ENCODE measurements at regions not wholly inside any gene's neighbourhood (a gene's known extent, or its start where the extent isn't known, plus 50 kb on each side); places are given as distances from the start of the nearest gene placed in this dataset.
A peak's percentile ranks its signal among the peaks of the same experiment; 100 is the strongest.
"Not testable (repeated sequence)": the region's sequence is repeated elsewhere in the genome, so short reads cannot be mapped to it uniquely, and the experiment has no call there.

- DNase-seq: not testable (repeated sequence)
Observed at GRCh38 chr16:88252057-88252794, 130.5 kb upstream of the ZNF469 start.

DNA sequence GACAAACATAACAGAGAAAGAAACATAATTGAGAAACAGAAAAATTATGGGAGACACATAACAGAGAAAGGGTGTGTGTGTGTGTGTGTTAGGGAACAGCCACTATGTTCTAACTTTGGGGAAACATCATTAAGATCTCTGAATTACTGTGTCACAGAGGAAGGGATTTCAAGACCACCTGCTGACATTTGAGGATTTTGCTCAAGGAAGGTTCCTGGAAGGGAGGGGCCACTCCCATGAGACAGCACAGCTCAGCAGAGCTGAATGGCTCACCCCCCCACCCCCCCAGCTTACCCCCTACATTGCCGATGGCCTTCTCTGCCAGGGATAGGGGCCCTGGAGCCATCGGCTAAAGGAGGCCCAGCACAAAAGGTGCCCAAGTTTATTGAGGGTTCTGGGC lies 124.6 kb upstream of the ZNF469 start:
- not testable (repeated sequence) for DNase-seq

DNA sequence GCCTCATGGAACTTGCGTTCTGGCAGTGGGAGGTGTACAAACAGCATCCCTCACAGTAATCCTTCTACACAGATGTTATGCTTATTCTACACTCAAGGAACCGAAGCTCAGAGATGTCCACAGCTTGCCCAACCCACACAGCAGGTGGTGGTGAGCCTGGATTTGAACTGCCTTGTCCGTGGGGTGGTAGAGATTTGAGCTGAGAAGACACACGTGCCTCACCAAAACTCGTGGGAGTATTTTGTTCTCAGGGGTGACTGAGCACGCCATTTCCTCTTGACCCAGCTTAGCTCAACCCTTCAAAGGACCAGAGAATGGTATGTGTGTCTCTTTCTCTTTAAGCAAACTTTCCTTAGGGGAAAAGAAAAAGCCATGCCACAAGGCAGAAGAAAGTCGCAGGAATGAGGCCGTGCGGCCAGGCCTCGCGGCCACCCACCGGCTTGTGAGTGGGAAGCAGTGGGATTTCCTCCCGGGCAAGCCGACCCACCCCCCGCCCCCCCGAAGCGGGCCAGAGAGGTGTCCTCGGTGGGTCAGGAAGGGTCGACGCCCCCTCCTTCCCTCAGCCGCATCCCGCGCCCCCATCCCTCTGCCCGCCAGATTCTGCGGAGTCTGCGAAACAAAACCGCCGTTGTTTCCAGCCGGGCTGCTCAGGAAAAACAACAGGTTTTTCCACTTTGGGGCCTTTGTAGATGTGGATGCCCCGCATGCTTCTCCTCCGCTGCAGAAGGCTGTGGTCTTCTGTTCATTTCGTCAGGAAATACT lies 123.8 kb upstream of the ZNF469 start:
- DNase-seq: not testable (repeated sequence)

GRCh38 chr16:88259538-88259937 lies 123.2 kb upstream of the ZNF469 start:
- not testable (repeated sequence) for DNase-seq

DNA sequence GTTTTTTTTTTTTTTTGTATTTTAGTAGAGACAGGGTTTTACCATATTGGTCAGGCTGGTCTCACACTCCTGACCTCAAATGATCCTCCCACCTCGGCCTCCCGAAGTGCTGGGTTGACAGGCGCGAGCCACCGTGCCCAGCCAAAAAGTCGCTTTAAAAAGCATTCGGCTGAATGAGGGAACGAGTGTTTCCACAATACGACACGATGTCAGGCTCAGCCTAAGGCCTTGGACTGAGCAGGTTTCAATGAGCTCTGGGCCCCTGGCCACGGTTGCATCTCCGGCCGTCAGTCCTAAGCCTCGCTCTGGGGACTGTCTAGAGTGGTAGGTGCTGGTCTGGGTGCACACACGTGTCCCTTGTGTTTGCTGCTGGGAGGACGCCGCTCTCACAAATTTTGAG lies 122.6 kb upstream of the ZNF469 start:
- not testable (repeated sequence) for DNase-seq

GRCh38 chr16:88260881-88261665 lies 121.7 kb upstream of the ZNF469 start:
- DNase-seq: not testable (repeated sequence)

DNA sequence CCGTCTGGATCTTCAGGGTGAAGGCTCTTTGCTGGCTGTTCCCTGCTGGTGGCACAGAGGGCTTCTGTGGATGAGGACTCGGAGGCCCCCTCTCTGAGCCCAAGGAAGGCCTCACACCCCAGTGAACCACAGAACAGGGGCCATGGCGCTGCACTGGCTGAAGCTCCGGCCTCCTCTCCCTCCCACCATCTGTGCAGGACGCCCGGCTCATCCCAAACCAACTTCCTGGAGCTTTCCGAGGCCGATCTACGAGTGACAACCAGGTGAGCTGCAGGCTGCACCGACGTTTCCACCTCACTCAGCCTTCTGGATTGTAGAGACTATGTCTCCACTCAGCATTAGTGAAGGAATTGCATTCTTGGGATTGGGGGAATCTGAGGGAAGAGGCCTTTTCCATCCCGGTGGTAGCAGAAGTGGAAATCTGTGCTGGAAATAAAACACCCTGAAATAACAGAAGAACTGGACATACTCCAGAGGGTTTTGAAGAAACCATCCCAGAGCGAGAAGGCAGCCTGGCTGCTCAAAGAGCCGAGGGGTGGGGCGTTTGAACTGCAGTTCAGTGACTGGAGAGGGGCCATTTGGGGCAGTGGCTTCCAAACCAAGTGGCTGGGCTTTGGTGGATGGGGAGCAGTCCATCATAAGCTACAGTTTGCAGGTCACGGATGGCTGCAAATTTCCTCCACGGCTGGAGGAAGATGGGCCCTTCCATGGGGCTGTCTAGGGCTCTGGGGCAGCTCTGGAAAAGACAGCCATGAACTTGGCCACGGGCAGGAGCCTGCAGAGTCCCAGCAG lies 120.7 kb upstream of the ZNF469 start:
- DNase-seq: not testable (repeated sequence)

DNA sequence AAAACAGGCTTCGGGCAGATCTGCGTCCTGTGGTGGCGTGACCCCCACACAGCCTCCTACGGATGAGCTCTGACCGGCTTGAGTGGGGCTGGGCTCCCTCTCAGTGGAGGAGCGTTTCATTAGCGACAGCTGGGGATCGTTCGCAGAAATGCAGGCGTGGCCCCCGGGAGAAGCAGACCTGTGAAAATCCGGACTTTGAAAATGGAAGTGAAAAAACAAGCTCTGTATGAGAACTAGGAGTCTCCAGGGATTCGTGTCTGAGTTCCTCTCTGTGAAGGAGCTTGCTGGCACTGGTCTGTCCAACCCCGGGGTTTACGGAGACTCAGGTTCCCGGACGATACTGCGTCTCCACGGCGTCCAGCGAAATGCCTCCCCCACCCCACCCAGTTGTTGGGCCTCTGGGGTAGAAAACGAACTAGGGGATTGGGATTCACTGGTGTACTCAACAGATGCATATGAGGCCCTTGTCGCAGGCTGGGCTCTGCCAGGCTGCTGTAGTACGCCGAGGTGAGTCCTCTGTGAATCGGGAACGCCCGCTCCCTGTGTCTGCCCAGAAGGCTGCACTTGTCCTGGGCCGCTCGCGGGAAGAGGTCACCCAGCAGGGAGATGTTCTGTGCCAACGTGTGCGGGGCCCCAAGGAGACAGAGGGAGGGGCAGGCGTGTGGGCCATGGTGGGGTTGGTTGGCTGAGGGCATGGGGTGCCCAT lies 119.7 kb upstream of the ZNF469 start:
- DNase-seq: not testable (repeated sequence)

DNA sequence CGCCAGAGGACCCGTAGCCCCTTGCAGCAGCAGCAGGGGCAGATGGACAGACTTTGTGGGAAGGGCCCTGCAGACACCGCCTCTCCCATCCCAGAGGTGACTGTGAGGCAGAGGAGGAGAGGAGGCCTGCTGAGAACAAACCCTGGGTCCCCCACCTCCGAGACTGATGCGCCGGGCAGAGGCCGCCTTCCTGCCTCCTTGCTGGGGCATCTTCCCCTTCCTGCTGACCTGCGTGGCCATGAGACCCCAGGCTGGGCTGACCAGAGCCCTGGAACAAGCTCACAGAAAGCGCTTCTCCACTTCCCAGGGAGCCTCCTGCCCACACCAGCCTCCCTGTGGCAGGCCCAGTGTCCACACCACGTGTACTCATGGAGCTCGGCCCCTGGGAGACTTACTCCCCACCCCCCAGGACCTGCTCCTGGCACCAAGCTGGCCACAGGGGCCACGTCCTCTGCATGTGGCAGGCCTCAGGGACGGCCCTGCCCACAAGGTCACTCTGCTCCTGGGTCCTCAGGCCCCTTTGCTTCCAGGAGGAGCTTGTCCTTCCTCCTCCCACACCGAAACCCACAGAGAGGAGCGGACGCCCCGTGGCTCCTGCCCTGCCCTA lies 119.0 kb upstream of the ZNF469 start:
- not testable (repeated sequence) for DNase-seq

DNA sequence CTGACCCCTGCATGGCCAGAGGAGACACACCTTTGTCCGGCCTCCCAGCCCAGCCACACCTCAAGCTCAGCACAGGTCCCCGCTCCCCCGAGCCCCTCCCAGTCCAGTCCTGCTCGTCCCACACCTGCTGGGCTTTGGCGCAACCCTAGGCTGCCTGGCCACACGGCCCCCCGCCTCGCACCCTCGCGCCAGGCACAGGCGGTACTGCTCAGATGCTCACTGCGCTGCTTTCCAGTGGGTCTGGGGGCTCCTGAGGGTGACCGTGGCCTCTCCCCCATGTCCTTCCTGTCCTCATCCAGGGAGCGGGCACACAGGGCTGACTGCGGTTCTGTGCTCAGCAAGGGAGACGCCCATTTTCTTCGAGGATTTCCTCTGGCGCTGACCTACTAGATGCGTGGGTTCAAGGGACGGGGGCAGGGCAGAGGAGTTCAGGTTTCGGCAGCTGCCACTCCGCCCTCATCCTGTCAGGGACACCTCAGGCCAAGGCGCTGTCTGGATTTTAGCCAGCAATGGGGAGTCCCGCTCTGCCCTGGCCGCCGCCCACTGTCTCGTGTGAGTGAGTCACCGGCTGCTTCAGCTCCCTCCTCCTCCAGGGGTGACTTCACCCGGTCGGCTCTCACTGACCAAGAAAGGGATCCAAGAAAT lies 118.0 kb upstream of the ZNF469 start:
- peak; percentile 92 for DNase-seq

DNA sequence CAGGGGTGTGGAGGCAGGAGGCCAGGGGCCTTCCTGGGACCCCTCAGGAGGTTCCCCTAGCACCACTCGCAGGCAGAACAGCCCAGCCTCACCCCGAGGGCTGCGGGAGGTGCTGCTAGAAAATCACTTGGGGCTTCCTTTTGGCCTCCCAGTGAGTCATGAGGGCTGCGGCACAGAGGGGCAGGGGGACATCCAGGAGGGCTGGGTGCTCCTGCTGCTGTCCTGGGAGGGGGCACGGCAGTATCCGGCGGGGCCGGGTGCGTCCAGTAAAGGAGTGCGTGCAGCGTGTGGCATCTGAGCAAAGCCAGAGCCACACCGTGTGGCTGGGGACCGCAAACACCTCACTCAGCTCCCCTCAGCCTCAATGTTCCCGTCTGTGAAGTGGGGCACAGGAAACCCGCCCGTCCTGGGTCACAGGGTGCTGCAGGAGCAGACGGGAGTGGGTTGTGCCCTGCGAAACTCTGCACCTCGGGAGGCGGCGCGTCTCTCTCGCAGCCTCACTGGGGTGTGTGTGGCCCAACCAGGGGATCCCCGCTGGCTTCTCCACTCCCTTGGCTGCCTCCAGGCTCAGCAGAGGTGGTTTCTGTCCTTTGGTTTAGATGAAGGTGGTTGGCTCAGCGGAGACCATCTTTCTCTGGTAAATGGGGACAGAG lies 117.3 kb upstream of the ZNF469 start:
- DNase-seq: peak; percentile 74

- not testable (repeated sequence) for DNase-seq
Observed at GRCh38 chr16:88266036-88266435, 116.7 kb upstream of the ZNF469 start.

- DNase-seq: not testable (repeated sequence)
Observed at GRCh38 chr16:88266935-88267551, 115.7 kb upstream of the ZNF469 start.

DNA sequence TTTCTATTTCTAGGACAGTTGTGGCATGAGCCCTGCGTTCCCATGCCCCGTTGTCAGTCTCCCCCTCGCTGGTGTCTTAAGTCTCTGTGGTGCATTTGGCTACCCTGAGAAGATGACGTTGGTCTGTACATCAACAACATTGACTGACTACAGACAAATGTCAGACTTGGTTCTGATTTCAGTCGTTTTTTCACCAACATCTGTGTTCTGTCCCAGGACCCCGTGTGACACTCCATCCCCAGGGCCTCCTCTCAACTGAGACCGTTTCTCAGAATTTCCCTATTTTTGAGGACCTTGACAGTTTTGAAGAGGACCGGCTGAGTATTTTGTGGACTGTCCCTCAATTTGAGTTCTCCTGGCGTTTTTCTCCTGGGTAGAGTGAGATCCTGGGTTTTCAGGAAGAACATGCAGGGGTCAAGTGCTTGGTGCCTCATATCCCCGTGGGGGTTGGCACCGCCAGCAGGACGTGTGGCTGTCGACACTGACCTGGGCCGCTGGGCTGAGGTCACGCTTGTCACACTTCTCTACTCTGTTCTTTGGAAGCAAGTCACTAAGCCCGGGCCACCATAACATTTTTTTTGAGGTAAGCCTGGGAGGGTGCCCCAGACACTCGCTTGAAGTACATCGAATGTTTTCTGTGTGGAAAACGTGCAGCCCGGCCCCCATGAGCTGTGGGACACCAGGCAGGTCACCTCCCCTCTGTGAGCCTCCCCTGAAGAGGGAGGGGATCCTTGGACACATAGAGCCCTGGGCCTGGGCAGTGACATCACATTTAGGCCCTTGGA lies 114.4 kb upstream of the ZNF469 start:
- DNase-seq: not testable (repeated sequence)

- not testable (repeated sequence) for DNase-seq
Observed at GRCh38 chr16:88270171-88270790, 112.5 kb upstream of the ZNF469 start.

- not testable (repeated sequence) for DNase-seq
Observed at GRCh38 chr16:88271296-88271695, 111.5 kb upstream of the ZNF469 start.

DNA sequence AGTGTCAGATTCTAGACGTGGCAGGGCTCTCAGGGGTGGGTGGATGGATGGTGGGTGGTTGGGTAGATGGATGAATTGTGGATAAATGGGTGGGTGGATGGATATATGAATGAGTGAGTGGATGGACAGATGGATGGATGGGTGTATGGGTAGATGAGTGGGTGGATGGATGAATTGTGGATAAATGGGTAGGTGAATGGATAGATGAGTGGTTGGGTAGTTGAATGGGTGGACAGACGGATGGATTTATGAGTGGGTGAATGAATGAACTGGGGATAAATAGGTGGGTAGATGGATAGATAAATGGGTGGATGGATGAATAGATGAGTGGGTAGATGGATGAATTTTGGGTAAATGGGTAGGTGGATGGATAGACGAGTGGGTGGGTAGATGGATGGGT lies 111.0 kb upstream of the ZNF469 start:
- DNase-seq: not testable (repeated sequence)

DNA sequence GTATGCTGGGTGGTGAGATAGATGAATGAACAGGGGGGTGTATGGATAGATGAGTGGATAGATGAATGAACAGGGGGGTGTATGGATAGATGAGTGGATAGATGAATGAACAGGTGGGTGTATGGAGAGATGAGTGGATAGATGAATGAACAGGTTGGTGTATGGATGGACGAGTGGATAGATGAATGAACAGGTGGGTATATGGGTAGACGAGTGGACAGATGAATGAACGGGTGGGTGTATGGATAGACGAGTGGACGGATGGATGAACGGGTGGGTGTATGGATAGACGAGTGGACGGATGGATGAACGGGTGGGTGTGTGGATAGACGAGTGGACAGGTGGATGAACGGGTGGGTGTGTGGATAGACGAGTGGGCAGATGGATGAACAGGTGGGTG lies 110.3 kb upstream of the ZNF469 start:
- not testable (repeated sequence) for DNase-seq

Data from activated CD4-positive, alpha-beta T cell treated with anti-CD3 and anti-CD28 coated beads, Interleukin-10, Interleukin-2, amounts not matched to agents 100 ng/mL and 50 ng/mL, durations not matched to agents 16 hours and 8 hours (primary cell).